Bone marrow (tissue), 2 donors: ENCODE measurements at regions not wholly inside any gene's neighbourhood (a gene's known extent, or its start where the extent isn't known, plus 50 kb on each side); places are given as distances from the start of the nearest gene placed in this dataset.
"Not testable (repeated sequence)": the region's sequence is repeated elsewhere in the genome, so short reads cannot be mapped to it uniquely, and the experiment has no call there.

ENCODE experiments used
- DNase-seq, 2 donors: peaks; one replicate each; lab custom pipeline; 2025; lab: John Stamatoyannopoulos, UW

DNA sequence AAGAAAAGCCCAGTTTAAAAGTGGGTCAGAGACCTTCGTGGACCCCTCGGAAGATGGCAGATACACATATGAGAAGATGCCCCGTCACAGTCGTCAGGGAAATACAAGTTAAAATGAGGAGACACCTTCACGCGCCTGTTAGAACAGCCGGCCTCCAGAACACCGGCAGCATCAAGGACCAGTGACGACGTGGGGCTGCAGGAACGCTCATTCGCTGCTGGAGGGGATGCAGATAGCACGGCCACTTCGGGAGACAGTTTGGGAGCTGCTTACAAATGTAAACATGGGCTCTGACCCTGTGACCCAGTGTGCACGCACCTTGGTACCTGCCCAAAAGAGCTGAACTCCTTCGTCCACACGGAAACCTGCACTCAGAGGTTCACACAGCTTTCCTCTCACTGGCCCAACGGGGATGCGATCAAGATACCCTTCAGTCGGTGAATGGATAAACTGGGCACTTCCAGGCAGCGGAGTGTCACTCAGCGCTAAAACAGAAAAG, 83.7 kb upstream of the CTDP1 start:
- DNase-seq = no peak

DNA sequence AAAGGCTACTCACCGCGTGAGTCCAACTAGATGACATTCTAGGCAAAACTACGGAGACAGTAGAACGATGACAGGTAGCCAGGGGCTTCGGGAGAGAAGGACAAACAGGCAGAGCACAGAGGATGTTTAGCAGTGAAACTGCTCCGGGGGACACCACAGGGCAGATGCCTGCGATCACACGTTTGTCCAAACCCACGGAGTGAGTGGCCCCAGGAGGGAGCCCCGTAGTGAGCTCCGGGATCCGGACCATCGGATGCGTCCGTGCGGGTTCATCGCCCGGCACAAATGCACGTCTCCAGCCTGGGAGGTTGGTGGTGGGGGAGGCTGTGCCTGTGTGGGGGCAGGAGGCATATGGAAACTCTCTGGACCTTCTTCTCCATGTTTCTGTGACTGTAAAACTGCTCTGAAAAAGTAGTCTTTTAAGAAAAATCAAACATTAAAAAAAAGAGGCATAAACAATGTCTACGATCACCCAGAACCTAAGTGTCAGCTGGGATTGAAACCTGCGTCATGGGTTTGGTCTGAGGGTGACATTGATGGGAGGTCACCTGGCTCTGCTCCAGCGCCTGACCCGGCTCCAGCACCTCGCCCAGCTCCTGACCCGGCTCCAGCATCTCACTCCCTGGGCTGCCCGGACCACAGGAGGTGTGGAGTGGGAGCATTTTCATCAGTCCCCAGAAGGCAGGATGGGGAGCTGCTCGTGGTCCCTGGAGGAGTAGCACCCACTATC, 83.0 kb upstream of the CTDP1 start:
- no peak for DNase-seq

DNA sequence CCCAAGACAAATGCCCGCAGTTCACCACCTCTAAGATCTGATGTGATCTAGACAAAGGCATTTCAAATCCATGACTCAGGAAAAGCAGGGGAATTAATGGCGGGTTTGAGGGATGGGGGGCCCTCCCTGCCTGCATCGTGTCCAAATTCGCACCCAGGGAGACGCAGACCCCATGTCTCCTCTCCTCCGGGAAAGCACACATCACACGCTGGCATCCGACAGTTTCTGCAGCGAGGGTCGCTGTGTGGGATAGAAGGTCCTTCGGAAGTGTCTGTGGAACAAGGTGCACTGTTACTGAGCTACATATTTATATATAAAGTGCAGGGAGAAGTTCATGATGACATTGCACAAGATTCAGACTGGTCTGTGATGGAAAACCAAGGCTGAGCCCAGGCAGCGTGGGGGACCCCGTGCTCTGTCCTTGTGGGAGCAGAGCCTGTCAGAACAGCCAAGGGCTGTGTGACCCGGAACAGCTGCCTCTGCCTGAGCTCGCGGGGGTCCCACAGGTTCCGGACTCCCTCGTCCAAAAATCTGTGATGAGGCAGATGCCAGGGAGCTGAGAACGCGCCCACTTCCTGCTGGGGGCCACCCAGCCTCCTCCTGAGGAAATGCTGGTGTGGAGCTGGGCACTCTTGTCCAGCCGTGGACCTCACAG, 82.3 kb upstream of the CTDP1 start:
- no peak for DNase-seq

DNA sequence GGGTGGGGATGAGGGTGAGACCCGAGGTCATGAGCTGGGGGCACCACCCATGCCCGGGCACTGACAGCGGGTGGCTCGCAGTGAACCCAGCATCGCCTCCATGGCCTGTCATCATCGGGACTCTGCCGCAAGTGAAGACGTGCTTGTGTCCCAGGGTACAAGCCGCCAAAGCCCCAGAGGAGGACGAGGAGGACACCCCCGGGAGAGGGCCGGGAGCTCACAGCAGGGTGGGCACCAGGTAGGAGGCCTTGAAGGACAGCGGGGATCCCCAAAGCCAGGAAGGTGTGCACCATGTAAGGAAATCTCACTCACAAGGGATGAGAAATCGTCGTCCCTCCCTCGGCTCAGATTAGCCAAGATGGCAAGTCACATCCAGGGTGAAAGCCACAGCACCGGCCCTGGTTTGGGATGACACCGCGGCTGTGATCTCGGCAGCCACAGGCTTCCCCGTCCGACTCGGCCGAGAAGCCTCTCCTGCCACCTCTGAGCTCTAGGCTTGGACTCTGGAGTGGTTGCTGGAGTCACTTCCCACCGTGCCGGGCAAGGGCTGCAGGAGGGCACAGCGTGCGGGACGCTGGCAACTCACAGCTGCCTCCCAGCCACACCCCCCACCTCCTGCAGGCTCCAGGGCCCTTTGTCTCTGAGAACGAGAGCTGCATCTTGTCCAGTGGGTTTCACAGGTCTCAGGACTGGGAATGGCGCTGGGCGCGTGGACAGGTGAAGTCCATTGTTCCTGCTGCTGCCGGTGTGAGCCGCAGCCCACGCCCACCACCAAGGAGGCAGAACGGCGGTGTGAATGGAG, 81.6 kb upstream of the CTDP1 start:
- no peak for DNase-seq

DNA sequence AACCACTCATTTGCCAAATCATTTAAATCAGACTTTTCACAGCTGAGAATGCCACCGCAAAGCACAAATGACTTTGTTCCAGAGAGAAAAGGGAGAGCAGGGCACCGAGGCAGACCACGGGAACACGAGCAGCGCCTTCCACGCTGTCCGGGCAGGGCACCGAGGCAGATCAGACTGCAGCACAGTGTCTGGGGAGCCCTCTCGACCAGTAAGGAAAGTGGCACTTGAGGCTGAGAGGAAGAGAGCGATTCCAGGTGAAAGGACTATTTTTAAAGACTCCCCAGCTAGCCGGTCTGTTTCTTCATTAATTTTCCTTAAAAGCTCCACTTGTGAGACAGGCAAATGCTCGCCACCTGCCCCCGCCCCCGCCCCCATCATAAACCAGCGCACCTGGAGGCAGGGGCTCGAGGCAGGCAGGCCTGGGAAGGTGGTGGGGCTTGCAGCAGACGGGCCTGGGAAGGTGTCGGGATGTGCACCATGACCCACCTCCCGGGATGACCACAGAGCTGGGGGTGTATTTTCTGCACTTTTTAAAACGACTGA, 80.9 kb upstream of the CTDP1 start:
- no peak for DNase-seq

DNA sequence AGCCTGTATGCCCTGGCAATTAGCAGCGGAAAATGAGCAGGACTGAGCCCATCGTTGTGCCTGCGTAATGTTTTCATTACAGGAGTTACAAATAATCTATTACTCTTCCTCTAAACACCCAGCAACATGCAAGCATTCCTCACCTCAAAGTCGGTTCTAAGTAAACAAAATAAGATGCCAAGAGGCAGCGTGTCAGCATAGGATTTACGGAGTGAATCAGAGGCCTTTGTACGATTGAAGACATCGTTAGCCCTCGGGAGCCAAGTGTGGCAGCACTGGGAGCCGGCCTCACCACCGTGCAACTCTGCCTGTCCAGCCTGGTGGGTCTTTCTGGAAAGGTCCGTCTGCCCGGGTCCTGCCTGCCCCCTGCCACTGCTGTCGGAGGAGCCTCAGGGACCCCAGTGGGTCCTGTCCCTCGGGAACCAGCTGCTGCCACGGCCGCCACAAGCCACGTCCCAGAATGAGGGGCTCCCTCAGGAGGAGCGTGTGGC, 80.1 kb upstream of the CTDP1 start:
- DNase-seq = no peak

DNA sequence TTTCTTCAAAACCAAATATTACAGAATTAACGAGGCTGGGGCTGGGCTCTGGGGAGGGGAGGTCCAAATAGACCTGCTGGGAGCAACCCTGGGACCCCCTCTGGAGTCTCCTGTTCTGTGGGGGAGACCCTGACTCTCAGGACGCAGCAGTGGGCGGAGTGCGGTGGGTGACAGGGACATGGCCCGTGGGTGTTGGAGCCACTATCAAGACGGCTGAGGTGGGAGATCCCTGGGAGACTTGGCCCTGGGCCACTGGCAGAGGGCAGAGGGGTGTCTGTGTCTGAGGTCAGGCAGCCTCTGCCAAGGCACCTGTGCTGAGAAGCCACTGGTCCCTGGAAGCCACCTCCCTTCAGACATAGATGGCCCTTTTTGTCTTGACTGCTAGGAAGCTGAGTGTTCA, 79.5 kb upstream of the CTDP1 start:
- no peak for DNase-seq

DNA sequence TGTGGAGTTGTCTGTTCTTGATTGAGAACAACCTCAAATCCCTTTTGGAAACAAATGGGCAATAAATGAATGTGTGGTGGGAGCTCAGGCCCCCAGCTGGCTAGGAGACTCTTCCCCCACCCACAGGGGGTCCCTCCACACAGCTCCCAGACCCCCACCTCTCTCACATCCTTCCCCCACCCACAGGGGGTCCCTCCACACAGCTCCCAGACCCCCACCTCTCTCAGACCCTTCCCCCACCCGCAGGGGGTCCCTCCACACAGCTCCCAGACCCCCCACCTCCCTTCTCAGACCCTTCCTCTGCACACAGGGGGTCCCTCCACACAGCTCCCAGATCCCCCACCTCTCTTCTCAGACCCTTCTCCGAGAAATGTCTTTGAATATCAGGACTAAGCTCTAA, 79.0 kb upstream of the CTDP1 start:
- DNase-seq = no peak

DNA sequence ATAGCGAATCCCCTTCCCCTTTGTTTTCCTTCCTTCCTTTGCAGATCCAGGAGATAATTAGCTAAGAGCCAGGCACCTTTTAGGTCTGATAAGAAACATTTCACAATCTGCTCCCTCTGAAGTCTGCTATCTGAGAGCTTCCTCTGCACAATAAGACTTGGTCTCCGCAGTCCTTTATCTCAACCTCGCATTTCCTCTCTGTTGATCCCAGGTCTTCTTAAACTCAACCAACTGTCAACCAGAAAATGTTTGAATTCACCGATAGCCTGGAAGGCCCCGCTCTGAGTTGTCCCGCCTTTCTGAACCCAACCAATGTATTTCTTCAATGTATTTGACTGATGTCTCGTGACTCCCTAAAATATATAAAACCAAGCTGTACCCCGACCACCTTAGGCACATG, 78.4 kb upstream of the CTDP1 start:
- no peak for DNase-seq

DNA sequence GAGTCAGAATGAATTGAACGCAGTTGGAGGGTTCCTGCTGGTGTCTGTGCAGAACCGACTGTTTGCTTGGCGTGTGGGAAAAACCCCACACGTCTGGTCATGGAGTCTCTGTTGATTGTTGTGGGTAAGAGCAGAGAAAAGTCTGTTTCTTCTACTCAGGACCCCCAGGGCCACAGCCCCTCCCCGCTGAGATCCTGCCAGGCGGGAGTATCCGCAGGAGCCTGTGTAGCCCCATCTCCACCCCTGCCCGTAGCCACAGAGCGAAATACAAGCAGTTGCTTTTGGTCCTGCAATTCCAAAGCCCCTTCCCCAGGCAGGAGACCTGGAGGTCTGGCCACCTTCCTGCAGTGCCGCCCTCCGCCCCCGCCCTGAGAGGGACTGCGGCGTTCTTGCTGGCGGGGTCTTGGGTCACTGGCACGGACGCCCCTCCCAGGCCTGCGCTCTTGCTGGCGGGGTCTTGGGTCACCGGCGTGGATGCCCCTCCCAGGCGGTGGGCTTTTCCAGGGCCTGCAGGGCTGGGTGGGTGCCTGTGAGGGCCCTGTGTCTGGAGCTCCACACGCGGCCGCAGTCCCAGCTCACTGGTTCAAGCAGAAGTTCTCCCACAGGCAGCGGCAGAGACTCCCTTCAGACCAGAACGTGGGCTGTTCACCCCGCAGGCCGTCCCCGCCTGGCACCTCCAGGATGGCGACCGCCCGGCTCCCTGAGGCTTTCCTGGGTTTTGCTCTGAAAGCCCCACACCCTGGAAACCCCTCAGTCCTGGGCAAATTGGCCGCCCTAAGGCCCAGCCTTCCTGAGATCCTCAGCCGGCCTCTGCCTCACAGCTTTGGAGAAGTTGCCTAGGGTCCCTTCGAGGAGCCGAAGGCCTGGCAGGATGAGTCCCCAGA, 76.0 kb upstream of the CTDP1 start:
- no peak for DNase-seq

DNA sequence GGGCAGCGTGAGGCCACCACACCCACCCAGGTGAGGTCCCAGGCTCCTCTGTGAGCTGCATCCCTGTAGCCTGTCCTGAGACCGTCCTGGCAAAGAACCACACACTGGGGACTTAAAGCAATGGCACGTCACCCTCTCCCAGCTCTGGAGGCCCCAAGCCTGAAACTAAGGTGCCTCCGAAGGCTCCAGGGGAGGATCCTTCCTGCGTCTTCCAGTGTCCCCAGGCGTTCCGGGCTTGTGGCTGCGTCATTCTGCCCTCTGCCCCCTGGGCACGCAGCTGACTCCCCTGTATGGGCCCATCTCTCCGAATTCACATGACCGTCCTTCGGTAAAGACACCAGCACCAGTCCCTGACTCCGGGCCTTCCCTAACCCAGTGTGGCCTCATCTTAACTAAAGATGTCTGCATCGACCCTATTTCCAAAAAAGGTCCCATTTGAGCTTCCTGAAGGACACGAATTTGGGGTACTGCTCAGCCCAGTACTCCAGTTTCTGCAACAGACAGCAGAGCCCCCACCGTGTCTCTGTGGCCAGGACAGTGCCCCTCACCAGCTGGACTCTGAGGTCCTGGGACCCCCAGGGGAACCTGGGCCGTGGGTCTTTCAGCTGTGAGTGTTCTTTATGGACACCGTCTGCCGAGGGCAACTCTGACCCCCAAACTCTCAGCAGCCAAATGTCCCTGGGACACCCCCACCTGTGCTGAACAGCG, 75.2 kb upstream of the CTDP1 start:
- DNase-seq = no peak

DNA sequence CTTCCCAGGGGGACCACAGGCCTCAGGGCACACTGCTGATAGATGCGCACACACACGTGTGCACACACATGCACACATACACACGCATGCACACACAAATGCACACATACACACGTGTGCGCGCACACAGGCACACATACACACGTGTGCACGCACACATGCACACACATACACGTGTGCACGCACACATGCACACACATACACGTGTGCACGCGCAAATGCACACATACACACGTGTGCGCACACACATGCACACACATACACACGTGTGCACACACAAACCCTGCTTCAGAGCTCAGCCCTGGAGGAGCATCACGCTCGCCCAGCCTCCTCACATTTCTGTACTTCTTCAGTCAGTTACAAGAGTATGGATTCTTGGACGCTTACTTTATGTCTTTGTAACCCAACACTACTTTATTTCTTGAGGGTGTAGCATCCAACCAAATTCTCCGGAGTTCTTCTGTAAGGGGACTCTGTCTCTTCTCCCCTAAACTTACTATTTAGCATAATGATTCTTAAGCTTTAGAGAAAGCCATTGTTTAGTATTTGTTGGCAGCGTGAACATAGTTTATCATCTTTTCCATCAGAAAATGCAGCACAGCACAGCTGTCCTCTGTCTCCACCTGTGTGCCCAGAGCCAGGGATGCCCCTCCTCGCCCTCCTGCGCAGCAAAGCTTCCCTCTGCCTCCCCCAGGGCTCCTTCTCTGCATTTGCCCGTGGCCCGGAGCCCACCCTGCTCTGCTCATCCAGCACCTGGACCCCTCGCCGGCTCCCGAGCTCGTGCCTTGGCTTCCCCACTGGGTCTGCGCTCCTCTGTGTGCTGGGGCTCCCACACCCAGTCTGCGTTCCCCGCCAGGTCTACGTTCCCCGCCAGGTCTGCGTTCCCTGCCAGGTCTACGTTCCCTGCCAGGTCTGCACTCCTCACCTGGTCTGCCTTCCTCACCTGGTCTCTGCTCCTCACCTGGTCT, 74.4 kb upstream of the CTDP1 start:
- DNase-seq = no peak

DNA sequence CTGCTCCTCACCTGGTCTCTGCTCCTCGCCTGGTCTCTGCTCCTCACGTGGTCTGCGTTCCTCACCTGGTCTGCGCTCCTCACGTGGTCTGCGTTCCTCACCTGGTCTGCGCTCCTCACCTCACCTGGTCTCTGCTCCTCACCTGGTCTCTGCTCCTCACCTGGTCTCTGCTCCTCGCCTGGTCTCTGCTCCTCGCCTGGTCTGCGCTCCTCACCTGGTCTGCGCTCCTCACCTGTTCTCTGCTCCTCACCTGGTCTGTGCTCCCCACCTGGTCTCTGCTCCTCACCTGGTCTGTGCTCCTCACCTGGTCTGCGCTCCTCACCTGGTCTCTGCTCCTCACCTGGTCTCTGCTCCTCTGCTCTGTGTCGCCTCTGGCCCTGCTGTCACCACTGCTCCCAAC, 73.5 kb upstream of the CTDP1 start:
- DNase-seq = not testable (repeated sequence)

DNA sequence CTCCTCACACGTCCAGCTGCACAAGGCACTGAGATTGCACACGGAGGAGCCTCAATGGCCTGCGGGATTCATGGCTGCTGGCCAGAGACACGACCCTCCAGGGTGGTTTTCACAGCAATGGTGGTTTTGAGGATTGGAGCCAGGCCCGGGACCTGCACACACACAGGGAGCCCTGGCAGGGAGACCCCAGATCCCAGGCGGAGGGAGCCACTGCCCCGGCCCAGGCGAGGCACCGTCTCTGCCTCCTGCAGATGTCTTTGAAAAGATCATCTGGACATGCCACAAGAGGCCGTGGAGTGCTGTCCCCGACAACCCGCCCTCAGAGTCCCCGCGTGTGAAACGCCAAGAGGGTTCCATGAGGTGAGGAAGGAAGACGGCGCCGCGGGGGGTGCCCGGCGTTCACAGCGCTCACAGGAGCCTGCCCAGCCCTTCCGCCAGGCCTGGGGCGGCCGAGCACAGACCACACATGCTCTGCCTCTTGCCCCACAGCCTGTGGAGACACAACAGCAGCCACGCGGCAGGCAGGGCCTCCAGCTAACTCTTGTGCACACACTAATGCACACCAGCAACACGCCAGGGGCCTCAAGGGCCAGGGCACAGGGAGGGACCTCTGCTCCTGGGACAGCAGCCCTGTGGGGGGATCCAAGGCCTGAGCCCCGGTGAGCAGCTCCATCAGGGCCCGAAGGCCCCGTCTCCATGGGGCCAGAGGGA, 72.8 kb upstream of the CTDP1 start:
- DNase-seq = no peak

DNA sequence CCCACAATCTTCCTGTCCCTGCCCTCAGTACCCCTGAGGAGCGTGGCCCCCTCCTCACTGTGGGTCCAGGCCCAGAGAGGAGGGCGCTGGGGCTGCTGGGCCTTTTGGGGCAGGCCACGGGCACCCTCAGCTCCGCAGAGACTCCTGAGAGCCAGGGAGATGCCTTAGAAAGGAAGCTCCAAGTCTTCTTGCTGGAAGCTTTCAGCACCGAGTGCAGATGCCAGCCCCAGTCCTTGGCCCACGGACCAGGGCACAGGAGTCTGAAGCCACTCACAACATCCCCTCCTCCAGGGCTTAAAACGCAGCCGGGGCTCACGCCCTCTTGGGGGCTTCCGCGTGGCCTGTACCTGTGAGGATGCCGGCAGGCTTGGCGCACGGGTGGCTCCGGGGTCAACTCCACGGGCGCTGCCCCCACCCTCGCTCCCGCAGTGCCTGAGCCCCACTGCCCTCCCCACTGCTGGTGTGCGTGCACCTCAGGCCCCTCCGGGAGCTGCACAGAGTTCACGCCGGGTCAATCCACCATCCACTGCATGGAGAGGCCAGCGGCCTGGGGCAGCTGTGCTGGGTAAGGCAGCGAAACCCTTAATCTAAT, 72.1 kb upstream of the CTDP1 start:
- no peak for DNase-seq

DNA sequence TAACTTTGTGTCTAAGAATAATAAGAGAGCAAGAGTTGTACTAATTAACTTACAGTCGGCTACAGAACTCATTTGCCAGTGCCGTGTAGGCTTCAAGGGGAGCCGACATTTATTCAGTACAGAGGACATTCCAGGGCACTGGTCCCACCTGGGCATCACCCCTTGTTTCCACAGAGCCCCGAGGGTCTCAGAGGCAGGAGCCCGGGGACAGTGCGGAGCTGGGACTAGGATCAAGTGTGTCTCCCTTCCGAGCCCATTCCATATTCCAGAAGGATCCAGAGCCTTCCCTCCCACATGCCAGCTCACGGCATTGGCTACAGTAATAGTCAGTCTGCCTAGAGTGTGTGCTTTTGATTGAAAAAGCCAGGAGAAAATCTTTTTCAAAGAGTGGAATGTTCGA, 71.5 kb upstream of the CTDP1 start:
- DNase-seq = no peak

DNA sequence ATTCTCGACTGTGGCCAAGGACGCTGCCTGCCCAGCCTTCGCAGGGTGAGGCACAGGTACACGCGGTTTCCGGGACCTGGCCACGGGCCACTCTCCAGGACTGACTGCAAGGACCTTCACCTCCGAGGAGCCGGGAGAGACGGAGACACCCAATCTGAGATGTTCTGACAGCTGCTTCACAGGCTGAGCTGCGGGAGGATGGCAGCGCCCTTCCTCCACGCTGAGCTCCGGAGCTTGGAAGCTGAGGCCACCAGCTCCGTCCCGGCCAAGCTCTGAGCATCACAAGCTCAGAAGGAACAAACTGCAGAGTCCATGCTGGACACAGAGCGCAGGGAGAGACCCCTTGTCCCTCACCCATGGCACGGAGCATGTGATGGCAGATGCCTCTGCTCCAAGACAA, 71.1 kb upstream of the CTDP1 start:
- DNase-seq = no peak

DNA sequence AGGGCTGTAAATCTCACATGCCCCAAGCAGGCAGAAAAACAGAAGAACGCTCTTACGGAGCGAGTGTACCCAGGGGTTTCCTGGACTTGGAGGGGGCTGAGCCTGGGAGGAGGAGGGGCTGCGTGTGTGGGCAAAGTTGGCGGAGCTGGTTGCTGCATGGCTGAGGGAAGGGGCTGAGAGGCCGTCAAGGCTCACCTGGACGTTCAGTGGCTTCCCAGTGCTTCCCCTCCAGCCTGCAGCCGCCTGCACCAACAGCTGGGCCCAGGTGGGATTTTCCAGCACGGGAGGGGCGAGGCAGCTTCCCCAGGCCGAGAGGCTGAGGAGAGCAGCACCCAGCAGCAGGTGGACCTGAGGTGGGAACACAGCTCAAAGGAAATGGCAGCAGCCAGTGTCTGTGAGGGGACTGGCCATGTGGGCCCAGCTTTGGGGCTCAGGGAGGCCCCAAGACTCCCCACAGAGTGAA, 70.6 kb upstream of the CTDP1 start:
- DNase-seq = no peak
